Aorta (tissue), 5 donors: ENCODE measurements at regions not wholly inside any gene's neighbourhood (a gene's known extent, or its start where the extent isn't known, plus 50 kb on each side); places are given as distances from the start of the nearest gene placed in this dataset.
A peak's percentile ranks its signal among the peaks of the same experiment; 100 is the strongest.

Experiments
- ATAC-seq: fragments of 200-7000 bp; cut with Tn5 transposase; one replicate; pipeline ENCODE4 v1.9.1; 2022; ENCODE audit warnings: moderate library complexity; ENCODE audit not compliant: low FRiP score
- DNase-seq, 2 donors: peaks; one replicate each; pipeline ENCODE4 v3.0.0-alpha.2; 2020
- H3K27ac ChIP-seq, 2 donors: one replicate each; pipeline ENCODE4 v1.5.1; 2013; ENCODE audit warnings: low read length in 2 of 2, mild to moderate bottlenecking in 2 of 2, moderate library complexity in 2 of 2, control low read depth in 1 of 2, inconsistent platforms in 1 of 2, low read depth in 1 of 2
- H3K27me3 ChIP-seq, 2 donors: one replicate each; pipeline ENCODE4 v1.6.1; 2013; ENCODE audit warnings: control low read depth in 1 of 2, low read length in 1 of 2, mild to moderate bottlenecking in 1 of 2, moderate library complexity in 1 of 2; ENCODE audit not compliant: insufficient read depth in 2 of 2, control insufficient read depth in 1 of 2
- H3K36me3 ChIP-seq, 2 donors: one replicate each; pipeline ENCODE4 v1.6.1; 2013; ENCODE audit warnings: control low read depth in 1 of 2, low read length in 1 of 2, mild to moderate bottlenecking in 1 of 2; ENCODE audit not compliant: insufficient read depth in 2 of 2, control insufficient read depth in 1 of 2
- H3K4me1 ChIP-seq, 2 donors: one replicate each; pipeline ENCODE4 v1.6.1; 2013; ENCODE audit warnings: low read length in 2 of 2, control low read depth in 1 of 2, mild to moderate bottlenecking in 1 of 2, moderate library complexity in 1 of 2; ENCODE audit not compliant: insufficient read depth in 2 of 2, control insufficient read depth in 1 of 2
- H3K4me3 ChIP-seq, 2 donors: one replicate each; pipeline ENCODE4 v1.5.1; 2013; ENCODE audit warnings: low read length in 2 of 2, control low read depth in 1 of 2, mild to moderate bottlenecking in 1 of 2
- H3K9me3 ChIP-seq: one replicate; pipeline ENCODE4 v1.6.1; 2013; ENCODE audit warnings: mild to moderate bottlenecking, low read length; ENCODE audit not compliant: control insufficient read depth
- WGBS, 2 donors: extraction: QIAGEN DNeasy Blood & Tissue Kit; methylation state at CpG; one replicate each; pipeline ENCODE4 v1.1.7; 2013; 5-methylcytosine and 5-hydroxymethylcytosine counted together
- intact Hi-C, 2 donors: fragments of 100-400 bp; cut with DNase I; formaldehyde crosslinking; loops; one replicate each; pipeline versions ENCODE4 v1.14.2 to v1.15.0; 2022
- donor health status: healthy with polysubstance abuse.
- donor health status: Bipolar disorder and iron deficiency.
- donor health status: DM: no; HTN: no; CAD: no.
- donor health status: DM: no; HTN: no; CAD: no.
- donor health status: DM: yes; HTN: yes; CAD: no.

GRCh38 chr20:40925829-40926510 lies 102.7 kb upstream of the TOP1 start:
- no peaks in the 10 kb centered on the region for H3K36me3 ChIP-seq
- no peaks in the 10 kb centered on the region for H3K4me1 ChIP-seq
- no peak overlapping the region for H3K4me3 ChIP-seq
- peaks cover 0 to 1% of the 10 kb centered on the region in 2 donors for H3K27me3 ChIP-seq
- ATAC-seq (no peak), DNase-seq (no peak)
- H3K27ac ChIP-seq: no peak overlapping the region
- 65 to 72% methylated on average over 4 of the region's 4 CpGs for whole genome bisulfite sequencing, 2 donors
- peaks cover 1% of the 10 kb centered on the region for H3K9me3 ChIP-seq
- intact Hi-C loops: no loop called here

- H3K4me1 ChIP-seq: no peaks in the 10 kb centered on the region
- H3K27me3 ChIP-seq: peaks cover 0 to 1% of the 10 kb centered on the region in 2 donors
- WGBS, 2 donors: 88 to 89% methylated on average over 2 of the region's 2 CpGs
- no peak for ATAC-seq
- no peak overlapping the region for H3K4me3 ChIP-seq
- H3K27ac ChIP-seq: no peak overlapping the region
- no peaks in the 10 kb centered on the region for H3K9me3 ChIP-seq
- H3K36me3 ChIP-seq: no peaks in the 10 kb centered on the region
- DNase-seq: no peak
- intact Hi-C loops: no loop called here
These were observed 101.7 kb upstream of the TOP1 start for GRCh38 chr20:40926928-40927327.

- Histone ChIP-seq H3K4me1 (no peaks in the 10 kb centered on the region), H3K4me3 (no peak overlapping the region), H3K27me3 (peaks cover 0 to 3% of the 10 kb centered on the region in 2 donors), H3K9me3 (no peaks in the 10 kb centered on the region), H3K27ac (no peak overlapping the region), H3K36me3 (no peaks in the 10 kb centered on the region)
- no peak for DNase-seq
- intact Hi-C loops: no loop called here
- ATAC-seq: no peak
- 50 to 86% methylated on average over 1 of the region's 1 CpG for WGBS, 2 donors
These were observed 98.1 kb upstream of the TOP1 start for GRCh38 chr20:40930561-40930960.

- ATAC-seq: no peak
- no peak for DNase-seq
- peaks cover 0 to 3% of the 10 kb centered on the region in 2 donors for H3K27me3 ChIP-seq
- H3K4me3 ChIP-seq: no peak overlapping the region
- H3K9me3 ChIP-seq: no peaks in the 10 kb centered on the region
- intact Hi-C loops: no loop called here
- no peaks in the 10 kb centered on the region for H3K36me3 ChIP-seq
- 84 to 85% methylated on average over 4 of the region's 4 CpGs for WGBS, 2 donors
- H3K27ac ChIP-seq: peak overlapping the region in 1 of 2 donors; percentile 15
- no peaks in the 10 kb centered on the region for H3K4me1 ChIP-seq
These were observed 97.1 kb upstream of the TOP1 start for GRCh38 chr20:40931410-40932044.

GRCh38 chr20:40932436-40932835 lies 96.2 kb upstream of the TOP1 start:
- DNase-seq (no peak), ATAC-seq (no peak)
- no peaks in the 10 kb centered on the region for H3K9me3 ChIP-seq
- H3K36me3 ChIP-seq: no peaks in the 10 kb centered on the region
- H3K4me1 ChIP-seq: no peaks in the 10 kb centered on the region
- H3K27me3 ChIP-seq: peaks cover 0 to 3% of the 10 kb centered on the region in 2 donors
- 75 to 94% methylated on average over 1 of the region's 1 CpG for WGBS, 2 donors
- no peak overlapping the region for H3K4me3 ChIP-seq
- intact Hi-C loops: no loop called here
- no peak overlapping the region for H3K27ac ChIP-seq

GRCh38 chr20:40933758-40934157 lies 94.9 kb upstream of the TOP1 start:
- no peak overlapping the region for H3K4me3 ChIP-seq
- no peak for DNase-seq
- no peaks in the 10 kb centered on the region for H3K9me3 ChIP-seq
- peaks cover 0 to 3% of the 10 kb centered on the region in 2 donors for H3K27me3 ChIP-seq
- intact Hi-C loops: no loop called here
- H3K27ac ChIP-seq: no peak overlapping the region
- H3K4me1 ChIP-seq: no peaks in the 10 kb centered on the region
- 95% methylated on average over 1 of the region's 1 CpG for WGBS, 2 donors
- no peak for ATAC-seq
- no peaks in the 10 kb centered on the region for H3K36me3 ChIP-seq

- H3K4me1 ChIP-seq: no peaks in the 10 kb centered on the region
- H3K4me3 ChIP-seq: no peak overlapping the region
- H3K27ac ChIP-seq: no peak overlapping the region
- intact Hi-C loops: no loop called here
- ATAC-seq (no peak), DNase-seq (no peak)
- no peaks in the 10 kb centered on the region for H3K9me3 ChIP-seq
- H3K27me3 ChIP-seq: no peaks in the 10 kb centered on the region
- H3K36me3 ChIP-seq: no peaks in the 10 kb centered on the region
- 85 to 89% methylated on average over 4 of the region's 4 CpGs for WGBS, 2 donors
These were observed 90.6 kb upstream of the TOP1 start for GRCh38 chr20:40938020-40938419.

- no peaks in the 10 kb centered on the region for H3K4me1 ChIP-seq
- H3K27me3 ChIP-seq: no peaks in the 10 kb centered on the region
- no peaks in the 10 kb centered on the region for H3K36me3 ChIP-seq
- no peak overlapping the region for H3K4me3 ChIP-seq
- DNase-seq: no peak
- WGBS, 2 donors: 95 to 96% methylated on average over 5 of the region's 5 CpGs
- no peak overlapping the region for H3K27ac ChIP-seq
- intact Hi-C loops: loop anchor here (10.0 kb wide), 3 partner anchors 195 to 775 kb away; no protein-coding TSS in a partner anchor
- ATAC-seq: no peak
- no peaks in the 10 kb centered on the region for H3K9me3 ChIP-seq
These were observed 89.0 kb upstream of the TOP1 start for GRCh38 chr20:40939667-40940066.

GRCh38 chr20:40941133-40941610 lies 87.5 kb upstream of the TOP1 start:
- Histone ChIP-seq H3K27ac (no peak overlapping the region), H3K4me1 (no peaks in the 10 kb centered on the region), H3K4me3 (no peak overlapping the region), H3K27me3 (no peaks in the 10 kb centered on the region), H3K36me3 (no peaks in the 10 kb centered on the region), H3K9me3 (no peaks in the 10 kb centered on the region)
- ATAC-seq: no peak
- DNase-seq: no peak
- 93 to 94% methylated on average over 3 of the region's 3 CpGs for WGBS, 2 donors
- intact Hi-C loops: loop anchor here (10.0 kb wide), 3 partner anchors 196 to 776 kb away; no protein-coding TSS in a partner anchor
